HuH-7 (cell line): ENCODE measurements at regions not wholly inside any gene's neighbourhood (a gene's known extent, or its start where the extent isn't known, plus 50 kb on each side); places are given as distances from the start of the nearest gene placed in this dataset.

Source experiments
- DNase-seq: peaks from one replicate; pipeline ENCODE4 v3.0.0; 2011; ENCODE audit warnings: low spot score

- DNase-seq, result no peak
These were observed 341.8 kb downstream of the RAPGEF2 start for GRCh38 chr4:159444678-159445077.

- DNase-seq, result no peak
These were observed 342.8 kb downstream of the RAPGEF2 start for GRCh38 chr4:159445692-159446091.

GRCh38 chr4:159446266-159446976 is 343.5 kb downstream of the RAPGEF2 start:
- peak; percentile 46 for DNase-seq

GRCh38 chr4:159447296-159447695 is 344.4 kb downstream of the RAPGEF2 start:
- no peak for DNase-seq

- no peak for DNase-seq
These were observed 348.1 kb downstream of the RAPGEF2 start for GRCh38 chr4:159451006-159451405.

GRCh38 chr4:159455675-159456237 is 352.9 kb downstream of the RAPGEF2 start:
- DNase-seq, result peak; percentile 45

GRCh38 chr4:159460371-159460770 is 357.5 kb downstream of the RAPGEF2 start:
- no peak for DNase-seq

- DNase-seq, result no peak
These were observed 360.4 kb downstream of the RAPGEF2 start for GRCh38 chr4:159463235-159463634.

- DNase-seq, result no peak
These were observed 361.4 kb downstream of the RAPGEF2 start for GRCh38 chr4:159464302-159464701.

- no peak for DNase-seq
These were observed 374.0 kb downstream of the RAPGEF2 start for GRCh38 chr4:159476886-159477285.

- no peak for DNase-seq
These were observed 377.9 kb downstream of the RAPGEF2 start for GRCh38 chr4:159480826-159481225.

GRCh38 chr4:159481936-159482335 is 379.1 kb downstream of the RAPGEF2 start:
- no peak for DNase-seq

GRCh38 chr4:159483110-159483781 is 380.4 kb downstream of the RAPGEF2 start:
- DNase-seq, result no peak

- no peak for DNase-seq
These were observed 381.2 kb downstream of the RAPGEF2 start for GRCh38 chr4:159483782-159484741.

- no peak for DNase-seq
These were observed 382.0 kb downstream of the RAPGEF2 start for GRCh38 chr4:159484864-159485263.

- peak; percentile 39 for DNase-seq
These were observed 384.4 kb downstream of the RAPGEF2 start for GRCh38 chr4:159487284-159487747.

GRCh38 chr4:159489646-159490045 is 386.8 kb downstream of the RAPGEF2 start:
- DNase-seq, result no peak

- no peak for DNase-seq
These were observed 392.8 kb downstream of the RAPGEF2 start for GRCh38 chr4:159495515-159496236.

GRCh38 chr4:159496248-159496647 is 393.4 kb downstream of the RAPGEF2 start:
- DNase-seq, result no peak

- no peak for DNase-seq
These were observed 395.1 kb downstream of the RAPGEF2 start for GRCh38 chr4:159497936-159498335.

- DNase-seq, result no peak
These were observed 395.7 kb downstream of the RAPGEF2 start for GRCh38 chr4:159498446-159499115.
